Osteoblast (primary cell): ENCODE measurements at regions not wholly inside any gene's neighbourhood (a gene's known extent, or its start where the extent isn't known, plus 50 kb on each side); places are given as distances from the start of the nearest gene placed in this dataset.

Experiments
- DNase-seq: peaks from one replicate; pipeline ENCODE4 v3.0.0; 2011; ENCODE audit warnings: low spot score, mixed read lengths; ENCODE audit not compliant: insufficient read length; ENCODE audit errors: missing footprints
- H2AFZ ChIP-seq: 2 replicates; pipeline ENCODE4 v1.6.0; 2011; ENCODE audit warnings: mild to moderate bottlenecking, low read length
- H3K27ac ChIP-seq: 2 replicates; pipeline ENCODE4 v1.5.1; 2011; ENCODE audit warnings: mild to moderate bottlenecking, low read depth, low read length, moderate library complexity
- H3K27me3 ChIP-seq: 2 replicates; pipeline ENCODE4 v1.6.0; 2012; ENCODE audit warnings: mild to moderate bottlenecking, control low read depth, inconsistent platforms, low read length, moderate library complexity; ENCODE audit not compliant: insufficient read depth
- H3K36me3 ChIP-seq: 2 replicates; pipeline ENCODE4 v1.5.1; 2011; ENCODE audit warnings: mild to moderate bottlenecking, low read length, control low read depth, moderate library complexity; ENCODE audit not compliant: insufficient read depth
- H3K4me1 ChIP-seq: 2 replicates; pipeline ENCODE4 v1.5.1; 2011; ENCODE audit warnings: mild to moderate bottlenecking, low read length, control low read depth, moderate library complexity; ENCODE audit not compliant: insufficient read depth
- H3K4me2 ChIP-seq: 2 replicates; pipeline ENCODE4 v1.6.0; 2011; ENCODE audit warnings: mild to moderate bottlenecking, low read length; ENCODE audit not compliant: insufficient read depth
- H3K4me3 ChIP-seq: fragments of 200-600 bp; sonication (generic); 3 replicates; pipeline ENCODE4 v1.5.1; 2012; ENCODE audit warnings: mild to moderate bottlenecking, low read length, inconsistent platforms; ENCODE audit not compliant: insufficient read depth
- H3K79me2 ChIP-seq: 2 replicates; pipeline ENCODE4 v1.6.0; 2012; ENCODE audit warnings: mild to moderate bottlenecking, low read length, control low read depth, inconsistent platforms; ENCODE audit not compliant: insufficient read depth
- H3K9me3 ChIP-seq: 2 replicates; pipeline ENCODE4 v1.5.1; 2011; ENCODE audit warnings: low read depth, low read length, control low read depth
- H4K20me1 ChIP-seq: 2 replicates; pipeline ENCODE4 v1.6.0; 2012; ENCODE audit warnings: mild to moderate bottlenecking, low read length, control low read depth; ENCODE audit not compliant: insufficient read depth
- TF ChIP-seq, protein P1 (sequence below): IDR thresholded peaks from 2 replicates; pipeline ENCODE4 v1.5.1; 2011; ENCODE audit warnings: mild to moderate bottlenecking, low read depth, low read length, moderate library complexity; ENCODE audit errors: extremely low read depth

DNA sequence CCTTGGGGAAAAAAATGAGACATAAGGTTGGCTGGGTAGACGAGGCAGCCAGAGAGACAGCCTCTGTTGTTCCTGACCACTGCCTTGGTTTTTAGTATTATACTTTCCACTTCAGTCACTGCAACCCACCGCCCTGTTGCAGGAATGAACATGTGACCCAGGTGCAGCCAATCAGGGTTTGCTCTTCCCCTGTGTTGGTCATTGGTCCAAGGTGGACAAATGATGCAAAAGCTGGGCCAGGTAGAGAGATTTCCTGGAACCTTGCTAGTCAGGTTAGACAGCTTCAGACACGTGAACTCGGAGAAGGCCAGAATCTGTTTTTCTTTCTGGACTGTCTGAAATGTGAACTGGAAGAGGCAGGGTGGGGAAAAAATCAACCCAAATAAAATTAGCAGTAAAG lies 452.4 kb upstream of the RBFOX1 start:
- TF ChIP-seq, protein P1, sequence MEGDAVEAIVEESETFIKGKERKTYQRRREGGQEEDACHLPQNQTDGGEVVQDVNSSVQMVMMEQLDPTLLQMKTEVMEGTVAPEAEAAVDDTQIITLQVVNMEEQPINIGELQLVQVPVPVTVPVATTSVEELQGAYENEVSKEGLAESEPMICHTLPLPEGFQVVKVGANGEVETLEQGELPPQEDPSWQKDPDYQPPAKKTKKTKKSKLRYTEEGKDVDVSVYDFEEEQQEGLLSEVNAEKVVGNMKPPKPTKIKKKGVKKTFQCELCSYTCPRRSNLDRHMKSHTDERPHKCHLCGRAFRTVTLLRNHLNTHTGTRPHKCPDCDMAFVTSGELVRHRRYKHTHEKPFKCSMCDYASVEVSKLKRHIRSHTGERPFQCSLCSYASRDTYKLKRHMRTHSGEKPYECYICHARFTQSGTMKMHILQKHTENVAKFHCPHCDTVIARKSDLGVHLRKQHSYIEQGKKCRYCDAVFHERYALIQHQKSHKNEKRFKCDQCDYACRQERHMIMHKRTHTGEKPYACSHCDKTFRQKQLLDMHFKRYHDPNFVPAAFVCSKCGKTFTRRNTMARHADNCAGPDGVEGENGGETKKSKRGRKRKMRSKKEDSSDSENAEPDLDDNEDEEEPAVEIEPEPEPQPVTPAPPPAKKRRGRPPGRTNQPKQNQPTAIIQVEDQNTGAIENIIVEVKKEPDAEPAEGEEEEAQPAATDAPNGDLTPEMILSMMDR, result no peak

DNA sequence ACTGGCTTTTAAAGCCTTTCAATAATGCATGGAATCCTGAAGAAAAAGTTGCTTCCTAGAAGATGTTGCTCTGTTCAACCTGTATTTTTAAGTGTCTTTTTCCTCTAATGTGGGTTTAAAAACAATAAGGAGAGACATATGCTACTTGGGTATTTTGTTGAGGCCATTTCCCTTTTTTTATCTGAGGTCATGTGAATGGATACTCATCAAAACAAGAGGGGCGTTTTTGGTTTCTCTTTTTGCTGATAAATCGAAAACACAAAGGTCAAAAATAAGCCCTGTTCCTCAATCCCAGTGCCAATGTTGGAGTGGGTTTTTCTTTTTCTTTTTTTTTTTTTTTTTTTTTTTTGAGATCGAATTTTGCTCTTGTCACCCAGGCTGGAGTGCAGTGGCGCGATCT lies 468.0 kb upstream of the RBFOX1 start:
- no peaks in the 10 kb centered on the region for H4K20me1 ChIP-seq
- H3K9me3 ChIP-seq, result no peaks in the 10 kb centered on the region
- no peaks in the 10 kb centered on the region for H3K27me3 ChIP-seq
- H2AFZ ChIP-seq, result no peak overlapping the region
- no peaks in the 10 kb centered on the region for H3K36me3 ChIP-seq
- TF ChIP-seq, protein P1, result no peak
- no peaks in the 10 kb centered on the region for H3K79me2 ChIP-seq
- no peak for DNase-seq
- H3K4me2 ChIP-seq, result no peak overlapping the region
- no peak overlapping the region for H3K4me3 ChIP-seq
- no peaks in the 10 kb centered on the region for H3K4me1 ChIP-seq
- H3K27ac ChIP-seq, result no peak overlapping the region

More for the DNA sequence above, 452.4 kb upstream of the RBFOX1 start:
- DNase-seq, result no peak
- no peaks in the 10 kb centered on the region for H3K36me3 ChIP-seq
- H3K9me3 ChIP-seq, result peaks cover 4% of the 10 kb centered on the region
- H3K4me2 ChIP-seq, result no peak overlapping the region
- H4K20me1 ChIP-seq, result no peaks in the 10 kb centered on the region
- no peaks in the 10 kb centered on the region for H3K27me3 ChIP-seq
- no peaks in the 10 kb centered on the region for H3K4me1 ChIP-seq
- H3K4me3 ChIP-seq, result no peak overlapping the region
- no peak overlapping the region for H3K27ac ChIP-seq
- no peak overlapping the region for H2AFZ ChIP-seq
- H3K79me2 ChIP-seq, result no peaks in the 10 kb centered on the region

DNA sequence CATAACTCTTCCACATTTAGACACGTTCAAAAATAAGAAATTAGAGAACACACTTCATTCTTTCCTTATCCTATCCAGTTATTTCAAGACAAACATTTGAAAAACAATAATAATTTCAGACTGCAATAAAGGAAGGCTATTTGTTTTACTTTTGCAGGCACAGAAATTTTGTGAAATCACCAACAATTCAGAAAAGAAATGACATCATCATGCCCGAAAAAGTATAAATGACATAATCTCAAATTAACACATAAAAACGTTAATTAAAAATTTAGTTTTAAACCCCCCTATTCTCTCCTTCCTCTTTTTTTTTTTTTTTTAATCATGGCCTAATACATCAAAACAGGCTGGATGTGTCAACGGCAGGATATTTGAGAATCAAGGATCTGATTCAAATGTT lies 468.4 kb upstream of the RBFOX1 start:
- no peak overlapping the region for H2AFZ ChIP-seq
- H3K79me2 ChIP-seq, result no peaks in the 10 kb centered on the region
- no peaks in the 10 kb centered on the region for H3K27me3 ChIP-seq
- H3K36me3 ChIP-seq, result no peaks in the 10 kb centered on the region
- H3K4me1 ChIP-seq, result no peaks in the 10 kb centered on the region
- H4K20me1 ChIP-seq, result no peaks in the 10 kb centered on the region
- no peak for DNase-seq
- no peak overlapping the region for H3K27ac ChIP-seq
- TF ChIP-seq, protein P1, result no peak
- H3K9me3 ChIP-seq, result no peaks in the 10 kb centered on the region
- H3K4me2 ChIP-seq, result no peak overlapping the region
- no peak overlapping the region for H3K4me3 ChIP-seq

DNA sequence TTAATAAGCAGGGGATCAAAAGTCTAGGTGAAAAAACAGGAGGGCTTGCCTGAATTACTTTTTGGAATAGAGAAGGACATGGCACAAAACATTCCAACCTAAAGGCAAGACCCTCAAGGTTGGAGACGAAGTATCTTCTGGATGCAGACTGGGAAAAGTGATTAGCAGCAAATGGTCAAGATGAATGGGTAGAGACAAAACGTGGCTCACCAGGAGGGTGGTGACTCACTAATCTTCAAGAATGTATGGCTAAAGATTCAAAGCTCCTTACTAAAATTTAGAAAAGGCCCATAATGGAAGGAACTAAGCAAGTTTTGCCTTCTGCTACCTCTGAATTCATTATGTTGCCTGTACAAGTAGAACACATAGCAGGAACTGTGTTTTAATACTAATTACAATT lies 469.5 kb upstream of the RBFOX1 start:
- Histone ChIP-seq H4K20me1 (no peaks in the 10 kb centered on the region), H3K4me1 (no peaks in the 10 kb centered on the region), H3K79me2 (no peaks in the 10 kb centered on the region), H3K27me3 (no peaks in the 10 kb centered on the region), H2AFZ (no peak overlapping the region), H3K9me3 (no peaks in the 10 kb centered on the region), H3K4me2 (no peak overlapping the region), H3K27ac (no peak overlapping the region), H3K36me3 (no peaks in the 10 kb centered on the region), H3K4me3 (no peak overlapping the region)
- TF ChIP-seq, protein P1, result no peak
- DNase-seq, result no peak
